ENCODE measurements at regions not wholly inside any gene's neighbourhood (a gene's known extent, or its start where the extent isn't known, plus 50 kb on each side); places are given as distances from the start of the nearest gene placed in this dataset.
"Not testable (repeated sequence)": the region's sequence is repeated elsewhere in the genome, so short reads cannot be mapped to it uniquely, and the experiment has no call there.

DNA sequence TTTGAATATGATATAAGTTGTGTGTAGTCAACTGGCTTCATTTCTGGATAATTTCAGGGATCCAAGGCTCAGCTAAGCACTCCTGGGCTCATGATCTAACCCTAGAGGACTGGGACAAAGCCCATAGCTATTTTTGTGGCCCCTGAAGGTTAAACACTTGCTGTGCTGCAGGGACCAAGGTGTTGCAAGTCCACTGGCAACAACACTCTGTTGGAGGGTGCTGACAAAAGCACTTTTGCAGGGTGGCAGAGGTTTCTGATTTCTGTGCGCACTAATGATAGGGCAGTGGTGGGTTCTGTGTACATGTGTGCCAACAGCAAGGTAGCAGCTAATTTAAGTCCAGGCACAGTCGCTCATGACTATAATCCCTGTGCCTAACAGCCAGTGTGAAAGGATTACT is 445.3 kb upstream of the SYNCRIP start:
- Histone ChIP-seq H3K4me1 (ENCODE audit: control insufficient read depth, insufficient read depth, low read length) (no peaks in the 10 kb centered on the region), H3K9me3 (ENCODE audit: control insufficient read depth, low read length) (no peaks in the 10 kb centered on the region), H3K27me3 (ENCODE audit: control insufficient read depth, insufficient read depth, low read length) (no peaks in the 10 kb centered on the region), H3K9ac (ENCODE audit: low read length) (no peak overlapping the region), H3K4me3 (ENCODE audit: low read length) (no peak overlapping the region), H3K36me3 (ENCODE audit: control insufficient read depth, insufficient read depth, low read length) (no peaks in the 10 kb centered on the region)

- Histone ChIP-seq H3K4me3 (ENCODE audit: low read length) (no peak overlapping the region), H3K36me3 (ENCODE audit: control insufficient read depth, insufficient read depth, low read length) (no peaks in the 10 kb centered on the region), H3K9me3 (ENCODE audit: control insufficient read depth, low read length) (no peaks in the 10 kb centered on the region), H3K9ac (ENCODE audit: low read length) (no peak overlapping the region), H3K4me1 (ENCODE audit: control insufficient read depth, insufficient read depth, low read length) (no peaks in the 10 kb centered on the region), H3K27me3 (ENCODE audit: control insufficient read depth, insufficient read depth, low read length) (no peaks in the 10 kb centered on the region)
These were observed 437.3 kb upstream of the SYNCRIP start for GRCh38 chr6:86079938-86080337.

DNA sequence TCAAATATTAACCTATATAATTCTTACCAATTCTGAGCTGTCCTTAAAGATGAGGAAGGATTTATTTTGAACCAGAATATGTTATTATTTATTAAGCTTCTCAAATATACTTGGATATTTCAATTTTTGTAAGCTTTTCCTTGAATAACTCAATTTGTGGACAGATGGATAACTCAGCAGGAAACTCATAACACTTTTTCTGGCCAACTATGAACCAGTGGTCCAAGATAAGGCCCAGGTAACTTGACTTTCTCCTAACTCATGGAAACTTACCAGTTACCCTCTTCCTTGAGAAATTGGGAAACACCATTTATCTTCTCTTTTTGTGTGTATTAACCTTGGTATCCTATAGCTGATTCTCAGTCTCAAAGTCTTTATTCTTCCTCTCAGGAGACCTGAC is 427.5 kb upstream of the SYNCRIP start:
- H3K4me1 ChIP-seq (ENCODE audit: control insufficient read depth, insufficient read depth, low read length), result no peaks in the 10 kb centered on the region
- no peak overlapping the region for H3K4me3 ChIP-seq (ENCODE audit: low read length)
- no peaks in the 10 kb centered on the region for H3K9me3 ChIP-seq (ENCODE audit: control insufficient read depth, low read length)
- no peak overlapping the region for H3K9ac ChIP-seq (ENCODE audit: low read length)
- H3K36me3 ChIP-seq (ENCODE audit: control insufficient read depth, insufficient read depth, low read length), result no peaks in the 10 kb centered on the region
- no peaks in the 10 kb centered on the region for H3K27me3 ChIP-seq (ENCODE audit: control insufficient read depth, insufficient read depth, low read length)

DNA sequence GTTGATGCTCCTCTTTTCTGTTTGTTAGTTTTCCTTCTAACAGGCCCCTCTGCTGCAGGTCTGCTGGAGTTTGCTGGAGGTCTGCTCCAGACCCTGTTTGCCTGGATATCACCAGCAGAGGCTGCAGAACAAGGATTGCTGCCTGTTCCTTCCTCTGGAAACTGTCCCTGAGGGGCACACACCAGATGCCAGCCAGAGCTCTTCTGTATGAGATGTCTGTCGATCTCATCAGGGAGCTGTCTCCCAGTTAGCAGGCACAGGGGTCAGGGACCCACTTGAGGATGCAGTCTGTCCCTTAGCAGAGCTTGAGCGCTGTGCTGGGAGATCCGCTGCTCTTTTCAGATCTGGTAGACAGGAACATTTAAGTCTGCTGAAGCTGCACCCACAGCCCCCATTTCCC is 422.3 kb upstream of the SYNCRIP start:
- H3K4me1 ChIP-seq (ENCODE audit: control insufficient read depth, insufficient read depth, low read length); H3K9me3 ChIP-seq (ENCODE audit: control insufficient read depth, low read length); H3K4me3 ChIP-seq (ENCODE audit: low read length); H3K9ac ChIP-seq (ENCODE audit: low read length); H3K27me3 ChIP-seq (ENCODE audit: control insufficient read depth, insufficient read depth, low read length); H3K36me3 ChIP-seq (ENCODE audit: control insufficient read depth, insufficient read depth, low read length): not testable (repeated sequence)

GRCh38 chr6:86057293-86057980 is 414.8 kb upstream of the SYNCRIP start:
- not testable (repeated sequence) for H3K9ac ChIP-seq (ENCODE audit: low read length); H3K27me3 ChIP-seq (ENCODE audit: control insufficient read depth, insufficient read depth, low read length); H3K4me1 ChIP-seq (ENCODE audit: control insufficient read depth, insufficient read depth, low read length); H3K9me3 ChIP-seq (ENCODE audit: control insufficient read depth, low read length); H3K36me3 ChIP-seq (ENCODE audit: control insufficient read depth, insufficient read depth, low read length); H3K4me3 ChIP-seq (ENCODE audit: low read length)

GRCh38 chr6:86045038-86045437 is 402.4 kb upstream of the SYNCRIP start:
- no peaks in the 10 kb centered on the region for H3K27me3 ChIP-seq (ENCODE audit: control insufficient read depth, insufficient read depth, low read length)
- no peaks in the 10 kb centered on the region for H3K4me1 ChIP-seq (ENCODE audit: control insufficient read depth, insufficient read depth, low read length)
- no peaks in the 10 kb centered on the region for H3K36me3 ChIP-seq (ENCODE audit: control insufficient read depth, insufficient read depth, low read length)
- H3K4me3 ChIP-seq (ENCODE audit: low read length), result no peak overlapping the region
- no peaks in the 10 kb centered on the region for H3K9me3 ChIP-seq (ENCODE audit: control insufficient read depth, low read length)
- H3K9ac ChIP-seq (ENCODE audit: low read length), result no peak overlapping the region

DNA sequence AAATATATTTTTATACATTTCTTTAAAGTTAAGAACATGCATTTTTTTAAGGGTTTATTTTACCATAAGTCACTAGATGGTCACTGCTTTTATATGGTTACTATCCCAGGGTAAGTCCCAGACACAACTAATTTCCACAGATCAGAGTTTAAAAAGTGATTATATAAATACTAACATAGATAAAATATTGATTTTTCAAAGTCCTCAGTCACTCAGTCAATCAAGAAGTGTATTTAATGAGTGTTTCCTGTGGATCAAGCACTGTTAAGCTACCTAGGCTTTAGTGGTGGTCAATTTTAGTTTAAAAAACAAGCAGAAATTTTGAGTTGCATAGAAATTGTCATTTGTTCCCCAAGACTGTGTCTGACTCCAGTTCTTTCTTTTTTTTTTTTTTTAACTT is 399.5 kb upstream of the SYNCRIP start:
- Histone ChIP-seq H3K27me3 (ENCODE audit: control insufficient read depth, insufficient read depth, low read length) (no peaks in the 10 kb centered on the region), H3K4me3 (ENCODE audit: low read length) (no peak overlapping the region), H3K36me3 (ENCODE audit: control insufficient read depth, insufficient read depth, low read length) (no peaks in the 10 kb centered on the region), H3K9me3 (ENCODE audit: control insufficient read depth, low read length) (no peaks in the 10 kb centered on the region), H3K4me1 (ENCODE audit: control insufficient read depth, insufficient read depth, low read length) (no peaks in the 10 kb centered on the region), H3K9ac (ENCODE audit: low read length) (no peak overlapping the region)

DNA sequence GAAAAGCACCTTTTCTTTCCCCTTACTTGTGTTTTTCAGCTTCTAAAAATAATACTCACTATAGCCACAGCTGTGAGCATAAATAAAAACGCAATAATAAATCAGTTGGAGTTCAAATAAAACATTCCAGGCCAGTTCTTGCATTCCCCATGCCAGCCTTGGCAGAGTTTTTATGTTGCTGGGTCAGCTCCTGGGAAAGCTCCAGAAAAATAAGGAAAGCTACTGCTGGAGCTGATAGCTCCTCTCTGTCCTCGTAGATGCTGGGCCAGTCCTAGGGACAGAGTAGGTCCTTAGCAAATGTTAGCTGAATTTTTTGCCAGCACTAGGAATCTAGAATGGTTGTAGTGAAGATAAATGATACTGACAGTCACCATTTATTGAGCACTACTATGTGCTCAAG is 389.0 kb upstream of the SYNCRIP start:
- Histone ChIP-seq H3K36me3 (ENCODE audit: control insufficient read depth, insufficient read depth, low read length) (no peaks in the 10 kb centered on the region), H3K9me3 (ENCODE audit: control insufficient read depth, low read length) (no peaks in the 10 kb centered on the region), H3K9ac (ENCODE audit: low read length) (no peak overlapping the region), H3K4me1 (ENCODE audit: control insufficient read depth, insufficient read depth, low read length) (no peaks in the 10 kb centered on the region), H3K4me3 (ENCODE audit: low read length) (no peak overlapping the region), H3K27me3 (ENCODE audit: control insufficient read depth, insufficient read depth, low read length) (no peaks in the 10 kb centered on the region)

DNA sequence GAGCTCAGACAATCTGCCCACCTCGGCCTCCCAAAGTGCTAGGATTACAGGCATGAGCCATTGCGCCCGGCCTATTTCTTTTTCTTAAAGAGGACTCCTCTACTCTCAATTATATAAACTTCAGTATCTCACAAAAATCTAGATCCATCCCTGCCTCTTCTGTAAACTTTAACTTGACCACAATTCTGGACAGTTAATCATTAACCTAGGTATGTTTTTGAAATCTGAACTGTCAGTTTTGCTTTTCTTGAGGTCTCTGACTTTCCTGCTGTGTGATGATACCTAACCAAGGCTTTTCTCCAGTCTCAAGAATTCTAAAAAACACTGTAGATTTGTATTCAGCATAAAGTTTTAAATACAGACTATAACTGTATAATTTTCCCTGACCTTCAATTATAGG is 388.2 kb upstream of the SYNCRIP start:
- no peaks in the 10 kb centered on the region for H3K27me3 ChIP-seq (ENCODE audit: control insufficient read depth, insufficient read depth, low read length)
- H3K9me3 ChIP-seq (ENCODE audit: control insufficient read depth, low read length), result no peaks in the 10 kb centered on the region
- H3K36me3 ChIP-seq (ENCODE audit: control insufficient read depth, insufficient read depth, low read length), result no peaks in the 10 kb centered on the region
- H3K4me1 ChIP-seq (ENCODE audit: control insufficient read depth, insufficient read depth, low read length), result no peaks in the 10 kb centered on the region
- H3K9ac ChIP-seq (ENCODE audit: low read length), result no peak overlapping the region
- no peak overlapping the region for H3K4me3 ChIP-seq (ENCODE audit: low read length)

DNA sequence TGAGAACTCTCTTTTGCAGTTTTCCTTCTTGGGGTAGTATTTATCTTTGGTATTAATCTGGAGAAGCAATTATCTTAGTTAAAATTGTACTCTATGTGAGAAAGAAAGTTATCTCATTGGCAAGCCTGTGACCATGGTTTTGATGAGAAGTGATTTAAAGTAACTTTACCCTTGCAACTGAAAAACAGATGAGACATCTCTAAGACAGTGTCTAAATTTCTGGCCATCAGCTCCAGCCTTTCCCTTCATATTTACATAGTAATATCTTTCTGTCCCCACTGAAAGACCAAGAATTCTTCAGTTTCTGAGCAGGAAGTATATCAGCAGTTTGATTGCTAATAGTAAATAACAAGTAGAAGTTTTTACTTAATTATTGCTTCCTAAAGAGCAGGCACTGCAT is 386.1 kb upstream of the SYNCRIP start:
- Histone ChIP-seq H3K27me3 (ENCODE audit: control insufficient read depth, insufficient read depth, low read length) (no peaks in the 10 kb centered on the region), H3K4me1 (ENCODE audit: control insufficient read depth, insufficient read depth, low read length) (no peaks in the 10 kb centered on the region), H3K36me3 (ENCODE audit: control insufficient read depth, insufficient read depth, low read length) (no peaks in the 10 kb centered on the region), H3K9me3 (ENCODE audit: control insufficient read depth, low read length) (no peaks in the 10 kb centered on the region), H3K4me3 (ENCODE audit: low read length) (no peak overlapping the region), H3K9ac (ENCODE audit: low read length) (no peak overlapping the region)

- not testable (repeated sequence) for H3K4me3 ChIP-seq (ENCODE audit: low read length); H3K36me3 ChIP-seq (ENCODE audit: control insufficient read depth, insufficient read depth, low read length); H3K9me3 ChIP-seq (ENCODE audit: control insufficient read depth, low read length); H3K27me3 ChIP-seq (ENCODE audit: control insufficient read depth, insufficient read depth, low read length); H3K4me1 ChIP-seq (ENCODE audit: control insufficient read depth, insufficient read depth, low read length); H3K9ac ChIP-seq (ENCODE audit: low read length)
These were observed 384.2 kb upstream of the SYNCRIP start for GRCh38 chr6:86026890-86027289.

- Histone ChIP-seq H3K9me3 (ENCODE audit: control insufficient read depth, low read length) (no peaks in the 10 kb centered on the region), H3K4me3 (ENCODE audit: low read length) (no peak overlapping the region), H3K27me3 (ENCODE audit: control insufficient read depth, insufficient read depth, low read length) (no peaks in the 10 kb centered on the region), H3K4me1 (ENCODE audit: control insufficient read depth, insufficient read depth, low read length) (no peaks in the 10 kb centered on the region), H3K36me3 (ENCODE audit: control insufficient read depth, insufficient read depth, low read length) (no peaks in the 10 kb centered on the region), H3K9ac (ENCODE audit: low read length) (no peak overlapping the region)
These were observed 374.6 kb upstream of the SYNCRIP start for GRCh38 chr6:86017236-86017635.

DNA sequence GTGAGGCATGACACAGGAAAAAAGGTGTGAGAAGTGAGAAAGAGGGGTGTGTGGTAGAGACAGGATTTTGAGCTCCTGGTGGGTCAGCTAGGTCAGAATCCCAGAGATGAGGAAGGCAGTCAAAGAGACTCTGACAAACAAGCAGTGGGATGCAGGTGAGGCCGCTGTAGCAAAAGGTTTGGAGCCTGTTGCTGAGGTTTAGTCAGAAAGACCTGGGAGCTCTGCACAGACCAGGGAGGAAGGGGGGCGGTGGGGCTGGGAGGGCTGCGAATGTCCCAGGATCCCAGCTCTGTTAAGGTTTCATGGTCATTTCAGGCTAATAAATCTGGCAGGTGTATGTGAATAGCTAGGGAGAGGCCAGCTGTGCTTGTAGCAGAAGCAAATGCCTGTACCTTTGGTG is 373.9 kb upstream of the SYNCRIP start:
- no peaks in the 10 kb centered on the region for H3K9me3 ChIP-seq (ENCODE audit: control insufficient read depth, low read length)
- no peaks in the 10 kb centered on the region for H3K27me3 ChIP-seq (ENCODE audit: control insufficient read depth, insufficient read depth, low read length)
- H3K4me1 ChIP-seq (ENCODE audit: control insufficient read depth, insufficient read depth, low read length), result no peaks in the 10 kb centered on the region
- no peaks in the 10 kb centered on the region for H3K36me3 ChIP-seq (ENCODE audit: control insufficient read depth, insufficient read depth, low read length)
- H3K9ac ChIP-seq (ENCODE audit: low read length), result no peak overlapping the region
- no peak overlapping the region for H3K4me3 ChIP-seq (ENCODE audit: low read length)
